Natural killer cell (primary cell): ENCODE measurements at regions not wholly inside any gene's neighbourhood (a gene's known extent, or its start where the extent isn't known, plus 50 kb on each side); places are given as distances from the start of the nearest gene placed in this dataset.

Experiments
- ATAC-seq, 3 donors: fragments of 150-1000 bp in 2 of 3; fragments of 200-7000 bp in 1 of 3; cut with Tn5 transposase; 1 replicate in 1 of 3; 2 replicates in 2 of 3; pipeline ENCODE4 v1.10.0; 2021; ENCODE audit warnings: mild to moderate bottlenecking in 2 of 3, moderate library complexity in 2 of 3
- DNase-seq, 2 donors: peaks; one replicate each; pipeline versions ENCODE4 v3.0.0 to v3.0.0-alpha.2; 2013 to 2021; ENCODE audit warnings: mixed read lengths in 1 of 2
- H3K27ac ChIP-seq: one replicate; pipeline ENCODE4 v1.5.1; 2013; ENCODE audit warnings: mild to moderate bottlenecking, low read length
- H3K27me3 ChIP-seq: one replicate; pipeline ENCODE4 v1.6.1; 2013; ENCODE audit warnings: low read length; ENCODE audit not compliant: control insufficient read depth, insufficient read depth
- H3K36me3 ChIP-seq: one replicate; pipeline ENCODE4 v1.6.1; 2013; ENCODE audit warnings: low read length; ENCODE audit not compliant: control insufficient read depth, insufficient read depth
- H3K4me1 ChIP-seq: one replicate; pipeline ENCODE4 v1.6.1; 2013; ENCODE audit warnings: low read length; ENCODE audit not compliant: control insufficient read depth, insufficient read depth
- H3K4me3 ChIP-seq: one replicate; pipeline ENCODE4 v1.5.1; 2013; ENCODE audit warnings: low read length
- H3K9me3 ChIP-seq: one replicate; pipeline ENCODE4 v1.6.1; 2013; ENCODE audit warnings: low read length; ENCODE audit not compliant: control insufficient read depth, insufficient read depth
- H3K27ac Mint-ChIP-seq, 2 donors: one replicate each; pipeline ENCODE4 v1.8.0; 2022; ENCODE audit warnings: mild to moderate bottlenecking in 2 of 2, mixed read lengths in 2 of 2, moderate library complexity in 1 of 2
- H3K27me3 Mint-ChIP-seq, 2 donors: one replicate each; pipeline ENCODE4 v1.8.0; 2022; ENCODE audit warnings: low read depth in 2 of 2, mixed read lengths in 2 of 2
- H3K36me3 Mint-ChIP-seq: one replicate; pipeline ENCODE4 v1.8.0; 2022; ENCODE audit warnings: mixed read lengths
- H3K4me1 Mint-ChIP-seq, 2 donors: one replicate each; pipeline ENCODE4 v1.8.0; 2022; ENCODE audit warnings: mixed read lengths in 2 of 2
- H3K4me3 Mint-ChIP-seq: one replicate; pipeline ENCODE4 v1.8.0; 2022; ENCODE audit warnings: mild to moderate bottlenecking, moderate library complexity, mixed read lengths
- H3K9me3 Mint-ChIP-seq, 2 donors: one replicate each; pipeline ENCODE4 v1.8.0; 2022; ENCODE audit warnings: mixed read lengths in 2 of 2
- CTCF ChIP-seq: fragments of 200-600 bp; IDR thresholded peaks from one replicate; pipeline ENCODE4 v1.8.0; 2022; ENCODE audit warnings: antibody characterized with exemption
- WGBS: methylation state at CpG from one replicate; pipeline ENCODE4 v1.1.7; 2013; ENCODE audit warnings: missing lambda C conversion rate; ENCODE audit not compliant: insufficient coverage; 5-methylcytosine and 5-hydroxymethylcytosine counted together
- intact Hi-C: fragments of 100-400 bp; cut with micrococcal nuclease; formaldehyde crosslinking; loops from one replicate; pipeline ENCODE4 v1.14.2; 2022

- 100% methylated on average over 1 of the region's 2 CpGs for WGBS
- no peak overlapping the region for H3K4me3 Mint-ChIP-seq
- DNase-seq (no peak), ATAC-seq (no peak)
- peaks cover 10 to 18% of the 10 kb centered on the region in 2 donors for H3K9me3 Mint-ChIP-seq
- Histone ChIP-seq H3K36me3 (no peaks in the 10 kb centered on the region), H3K9me3 (peaks cover 10% of the 10 kb centered on the region), H3K27ac (no peak overlapping the region), H3K4me1 (no peaks in the 10 kb centered on the region), H3K27me3 (no peaks in the 10 kb centered on the region), H3K4me3 (no peak overlapping the region)
- H3K27me3 Mint-ChIP-seq, result no peaks in the 10 kb centered on the region
- H3K36me3 Mint-ChIP-seq, result no peaks in the 10 kb centered on the region
- TF ChIP-seq CTCF, result no peak
- intact Hi-C loops, result no loop called here
- H3K4me1 Mint-ChIP-seq, result no peaks in the 10 kb centered on the region
- no peak overlapping the region for H3K27ac Mint-ChIP-seq
These were observed 102.7 kb downstream of the ZWINT start for GRCh38 chr10:56258378-56258777.

- ATAC-seq, result no peak
- TF ChIP-seq CTCF, result no peak
- no peaks in the 10 kb centered on the region for H3K4me1 Mint-ChIP-seq
- no peak for DNase-seq
- H3K27me3 Mint-ChIP-seq, result no peaks in the 10 kb centered on the region
- H3K4me1 ChIP-seq, result no peaks in the 10 kb centered on the region
- peaks cover 18 to 21% of the 10 kb centered on the region in 2 donors for H3K9me3 Mint-ChIP-seq
- intact Hi-C loops, result no loop called here
- peaks cover 10% of the 10 kb centered on the region for H3K9me3 ChIP-seq
- H3K27ac ChIP-seq, result no peak overlapping the region
- H3K4me3 ChIP-seq, result no peak overlapping the region
- no peaks in the 10 kb centered on the region for H3K36me3 Mint-ChIP-seq
- no peaks in the 10 kb centered on the region for H3K27me3 ChIP-seq
- H3K27ac Mint-ChIP-seq, result no peak overlapping the region
- H3K36me3 ChIP-seq, result no peaks in the 10 kb centered on the region
- WGBS, result 93% methylated on average over 8 of the region's 8 CpGs
- H3K4me3 Mint-ChIP-seq, result no peak overlapping the region
These were observed 105.8 kb downstream of the ZWINT start for GRCh38 chr10:56255298-56255697.

GRCh38 chr10:56240471-56240870 lies 120.6 kb downstream of the ZWINT start:
- Histone ChIP-seq H3K36me3 (no peaks in the 10 kb centered on the region), H3K9me3 (no peaks in the 10 kb centered on the region), H3K27me3 (no peaks in the 10 kb centered on the region), H3K27ac (no peak overlapping the region), H3K4me1 (no peaks in the 10 kb centered on the region), H3K4me3 (no peak overlapping the region)
- intact Hi-C loops, result no loop called here
- DNase-seq, result no peak
- Mint-ChIP-seq H3K27ac (no peak overlapping the region), H3K36me3 (no peaks in the 10 kb centered on the region), H3K9me3 (peaks cover 8 to 9% of the 10 kb centered on the region in 2 donors), H3K4me1 (no peaks in the 10 kb centered on the region), H3K4me3 (no peak overlapping the region), H3K27me3 (no peaks in the 10 kb centered on the region)
- no peak for TF ChIP-seq CTCF
- 73% methylated on average over 5 of the region's 5 CpGs for WGBS
- no peak for ATAC-seq

- intact Hi-C loops, result no loop called here
- no peaks in the 10 kb centered on the region for H3K9me3 ChIP-seq
These were observed 129.6 kb downstream of the ZWINT start for GRCh38 chr10:56231436-56231835.

More at GRCh38 chr10:56231436-56231835, 129.6 kb downstream of the ZWINT start:
- H3K27ac ChIP-seq, result no peak overlapping the region
- DNase-seq (no peak), ATAC-seq (no peak)
- H3K27ac Mint-ChIP-seq, result no peak overlapping the region
- no peaks in the 10 kb centered on the region for H3K36me3 Mint-ChIP-seq
- peaks cover 11 to 12% of the 10 kb centered on the region in 2 donors for H3K9me3 Mint-ChIP-seq
- 73% methylated on average over 5 of the region's 5 CpGs for WGBS
- no peaks in the 10 kb centered on the region for H3K4me1 Mint-ChIP-seq
- no peaks in the 10 kb centered on the region for H3K27me3 ChIP-seq
- H3K4me3 ChIP-seq, result no peak overlapping the region
- no peak for TF ChIP-seq CTCF
- no peaks in the 10 kb centered on the region for H3K4me1 ChIP-seq
- no peak overlapping the region for H3K4me3 Mint-ChIP-seq
- no peaks in the 10 kb centered on the region for H3K36me3 ChIP-seq
- H3K27me3 Mint-ChIP-seq, result no peaks in the 10 kb centered on the region
